Skeletal muscle cell (primary cell): ENCODE measurements at regions not wholly inside any gene's neighbourhood (a gene's known extent, or its start where the extent isn't known, plus 50 kb on each side); places are given as distances from the start of the nearest gene placed in this dataset.
"Not testable (repeated sequence)": the region's sequence is repeated elsewhere in the genome, so short reads cannot be mapped to it uniquely, and the experiment has no call there.

ENCODE experiments used
- DNase-seq: peaks from one replicate; pipeline ENCODE4 v3.0.0-alpha.2; 2010; ENCODE audit warnings: low read depth
- H3K4me3 ChIP-seq: 2 replicates; pipeline ENCODE4 v1.5.1; 2011; ENCODE audit warnings: low read depth, mild to moderate bottlenecking, control low read depth, low read length, moderate library complexity

- no peak for DNase-seq
- no peak overlapping the region for H3K4me3 ChIP-seq
Observed at GRCh38 chr2:215729985-215730620, 283.2 kb downstream of the MREG start.

DNA sequence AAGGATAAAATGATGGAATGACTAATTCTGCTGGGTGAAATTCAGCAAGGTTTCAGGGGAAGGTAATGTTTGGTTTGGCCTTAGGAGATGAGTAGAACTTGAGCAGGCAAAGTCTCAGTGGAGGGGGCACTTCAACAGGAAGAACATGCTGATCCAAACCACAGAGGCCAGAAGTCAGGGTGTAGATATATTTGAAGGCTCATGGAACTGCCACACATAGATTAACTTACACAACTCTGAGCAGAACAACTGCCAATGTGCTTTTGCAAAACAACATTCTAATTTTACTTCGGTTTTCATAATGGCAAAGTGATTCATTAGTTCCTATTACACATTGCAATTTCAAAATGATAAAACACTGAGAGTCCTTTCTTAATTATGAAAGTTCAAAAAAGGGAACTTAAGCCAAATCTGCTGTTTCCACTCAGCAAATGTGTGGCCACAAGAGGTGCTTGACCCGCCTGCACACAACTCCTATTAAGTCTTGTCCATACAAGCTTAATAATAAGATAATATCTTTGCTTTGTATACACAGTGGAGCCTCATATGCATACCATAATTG is 284.8 kb downstream of the MREG start:
- no peak overlapping the region for H3K4me3 ChIP-seq
- DNase-seq, result peak; percentile 99

DNA sequence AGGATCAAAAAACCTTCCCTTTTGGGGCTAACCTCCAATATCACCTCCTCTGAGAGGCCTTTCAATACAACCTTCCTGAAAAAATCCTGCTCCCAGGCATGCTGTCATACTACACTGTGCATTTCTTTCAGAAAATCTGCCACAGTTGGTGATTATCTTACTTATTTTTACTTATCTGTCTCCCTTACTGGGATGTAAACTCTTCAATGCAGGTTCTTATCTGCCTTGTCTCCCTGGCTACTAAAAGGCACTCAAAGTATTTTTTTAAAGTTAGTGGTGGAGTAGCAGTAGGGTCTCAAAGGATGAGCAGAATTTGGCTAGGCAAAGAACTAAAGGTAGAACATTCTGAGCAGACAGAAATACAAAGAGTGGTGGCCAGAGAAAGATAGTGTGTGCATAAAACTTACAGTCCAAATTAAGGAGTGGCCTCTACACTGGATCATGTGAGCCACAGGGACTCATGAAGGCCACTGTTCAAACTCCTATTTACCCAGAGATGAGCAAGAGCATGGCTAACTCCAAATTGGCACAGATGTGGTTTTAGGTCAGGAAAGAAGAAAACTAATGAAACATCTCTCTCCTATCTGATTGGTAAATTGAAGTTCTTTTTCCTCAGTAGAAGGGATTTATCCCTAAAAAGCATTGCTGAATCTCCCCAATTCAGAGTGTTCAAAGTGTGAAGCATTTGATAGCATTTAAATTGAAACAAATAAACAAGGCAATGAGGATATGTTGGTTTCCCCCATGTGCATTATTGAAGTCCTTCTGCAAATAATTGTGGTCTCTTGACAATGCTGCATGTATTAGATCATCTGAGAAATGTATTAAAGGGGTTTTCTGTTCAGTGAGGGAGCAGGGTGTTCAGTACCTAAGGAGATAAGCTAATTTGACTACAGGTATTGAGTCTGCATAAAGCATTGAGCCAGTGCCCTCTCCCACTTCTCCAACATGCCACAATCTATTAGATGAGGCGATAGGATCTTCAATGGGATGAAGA is 285.5 kb downstream of the MREG start:
- DNase-seq, result no peak
- H3K4me3 ChIP-seq, result no peak overlapping the region

DNA sequence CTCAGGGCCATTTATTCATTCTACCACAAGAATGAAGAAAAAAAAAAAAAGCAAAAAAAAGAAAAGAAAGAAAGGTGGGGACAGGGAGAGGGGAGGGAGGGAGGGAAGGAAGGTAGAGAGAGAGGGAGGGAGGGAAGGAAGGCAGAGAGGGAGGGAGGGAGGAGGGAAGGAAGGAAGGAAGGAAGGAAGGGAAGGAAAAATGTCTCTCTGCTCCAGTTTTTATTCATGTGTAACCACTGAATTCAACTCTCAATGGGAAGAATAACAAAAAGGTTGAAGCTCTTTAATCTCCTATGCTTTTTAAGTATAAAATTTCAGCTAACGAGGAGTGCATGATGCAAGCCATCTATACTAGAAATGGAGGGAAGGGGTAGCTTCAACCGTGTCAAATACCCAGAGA is 287.3 kb downstream of the MREG start:
- H3K4me3 ChIP-seq, result no peak overlapping the region
- DNase-seq, result no peak

- no peak for DNase-seq
- H3K4me3 ChIP-seq, result no peak overlapping the region
Observed at GRCh38 chr2:215724146-215724545, 288.3 kb upstream of the FN1 start.

DNA sequence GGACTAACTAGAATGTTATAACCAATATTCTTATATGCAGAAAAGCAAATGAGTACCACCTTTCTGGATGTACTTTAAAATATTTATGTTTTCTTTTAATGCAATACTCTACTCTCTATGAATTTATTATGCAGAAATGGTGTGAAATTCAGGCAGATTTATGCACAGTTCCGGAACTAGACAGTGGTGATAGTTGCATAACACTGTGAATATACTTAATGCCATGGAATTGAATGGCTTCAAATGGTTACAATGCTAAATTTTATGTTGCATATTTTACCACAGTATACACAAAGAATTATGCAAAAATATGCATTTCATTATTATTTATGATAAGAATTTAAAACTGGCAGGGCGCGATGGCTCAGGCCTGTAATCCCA is 287.8 kb upstream of the FN1 start:
- DNase-seq, result no peak

DNA sequence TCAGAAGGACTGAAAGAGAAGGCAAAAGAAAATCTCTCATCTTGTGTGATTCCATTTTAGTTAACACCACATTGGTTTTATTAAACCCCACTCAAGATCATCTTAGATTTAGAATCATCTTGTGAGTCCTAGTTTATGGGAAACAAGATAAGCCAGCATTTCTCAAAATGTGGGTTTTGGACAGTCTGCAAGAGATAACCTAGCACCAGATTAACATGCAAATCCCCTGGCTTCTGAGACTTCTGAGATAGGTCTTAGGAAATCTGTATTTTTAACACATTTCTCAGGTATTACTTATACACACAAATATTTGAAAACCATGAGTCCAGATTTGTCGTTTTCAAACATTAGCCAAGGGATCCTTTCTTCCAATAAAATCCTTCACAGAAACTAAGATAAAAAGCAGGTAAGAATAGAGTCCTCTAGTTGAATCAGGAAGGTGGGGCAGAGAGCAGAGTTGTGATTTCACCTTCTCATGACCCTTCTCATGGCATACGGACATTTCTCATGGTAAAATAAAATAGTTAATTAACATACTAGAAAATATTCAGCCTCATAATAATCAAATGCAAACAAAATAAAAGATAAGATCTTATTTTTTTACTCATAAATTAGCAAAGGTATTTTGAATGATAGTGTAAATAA is 287.2 kb upstream of the FN1 start:
- H3K4me3 ChIP-seq, result no peak overlapping the region
- DNase-seq, result no peak

More for the DNA sequence above, 287.8 kb upstream of the FN1 start:
- H3K4me3 ChIP-seq, result no peak overlapping the region

DNA sequence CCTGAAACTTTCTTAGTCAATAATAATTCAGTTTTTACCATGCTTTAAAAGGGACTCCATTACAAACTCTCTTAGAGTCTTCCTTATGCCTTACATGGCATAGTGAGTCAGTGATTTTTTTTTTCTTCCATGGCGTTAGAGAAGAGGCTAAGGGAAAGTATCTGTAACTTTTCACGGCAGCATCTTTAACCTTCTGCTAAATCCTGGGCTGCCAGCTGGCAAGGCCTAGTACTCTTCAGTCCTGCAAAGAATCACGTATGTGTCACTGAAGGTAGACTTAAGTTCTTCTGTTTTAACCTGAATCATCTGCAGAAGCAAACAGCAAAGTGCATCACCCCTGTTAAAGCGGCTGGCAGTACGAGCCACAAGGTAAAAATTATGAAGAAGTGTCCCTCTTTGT is 286.3 kb upstream of the FN1 start:
- DNase-seq, result no peak
- H3K4me3 ChIP-seq, result no peak overlapping the region

DNA sequence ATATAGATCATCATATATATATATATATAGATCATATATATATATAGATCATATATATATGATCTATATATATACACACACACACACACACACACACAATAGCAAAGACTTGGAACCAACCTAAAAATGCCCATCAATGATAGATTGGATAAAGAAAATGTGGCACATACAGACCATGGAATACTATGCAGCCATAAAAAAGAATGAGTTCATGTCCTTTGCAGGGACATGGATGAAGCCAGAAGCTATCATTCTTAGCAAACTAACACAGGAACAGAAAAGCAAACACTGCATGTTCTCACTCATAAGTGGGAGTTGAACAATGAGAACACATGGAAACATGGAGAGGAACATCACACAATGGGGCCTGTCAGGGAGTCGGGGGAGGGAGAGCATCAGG is 285.6 kb upstream of the FN1 start:
- not testable (repeated sequence) for DNase-seq, H3K4me3 ChIP-seq

GRCh38 chr2:215718890-215719289 is 283.0 kb upstream of the FN1 start:
- no peak for DNase-seq
- H3K4me3 ChIP-seq, result no peak overlapping the region

- no peak overlapping the region for H3K4me3 ChIP-seq
- no peak for DNase-seq
Observed at GRCh38 chr2:215718436-215718835, 282.6 kb upstream of the FN1 start.

DNA sequence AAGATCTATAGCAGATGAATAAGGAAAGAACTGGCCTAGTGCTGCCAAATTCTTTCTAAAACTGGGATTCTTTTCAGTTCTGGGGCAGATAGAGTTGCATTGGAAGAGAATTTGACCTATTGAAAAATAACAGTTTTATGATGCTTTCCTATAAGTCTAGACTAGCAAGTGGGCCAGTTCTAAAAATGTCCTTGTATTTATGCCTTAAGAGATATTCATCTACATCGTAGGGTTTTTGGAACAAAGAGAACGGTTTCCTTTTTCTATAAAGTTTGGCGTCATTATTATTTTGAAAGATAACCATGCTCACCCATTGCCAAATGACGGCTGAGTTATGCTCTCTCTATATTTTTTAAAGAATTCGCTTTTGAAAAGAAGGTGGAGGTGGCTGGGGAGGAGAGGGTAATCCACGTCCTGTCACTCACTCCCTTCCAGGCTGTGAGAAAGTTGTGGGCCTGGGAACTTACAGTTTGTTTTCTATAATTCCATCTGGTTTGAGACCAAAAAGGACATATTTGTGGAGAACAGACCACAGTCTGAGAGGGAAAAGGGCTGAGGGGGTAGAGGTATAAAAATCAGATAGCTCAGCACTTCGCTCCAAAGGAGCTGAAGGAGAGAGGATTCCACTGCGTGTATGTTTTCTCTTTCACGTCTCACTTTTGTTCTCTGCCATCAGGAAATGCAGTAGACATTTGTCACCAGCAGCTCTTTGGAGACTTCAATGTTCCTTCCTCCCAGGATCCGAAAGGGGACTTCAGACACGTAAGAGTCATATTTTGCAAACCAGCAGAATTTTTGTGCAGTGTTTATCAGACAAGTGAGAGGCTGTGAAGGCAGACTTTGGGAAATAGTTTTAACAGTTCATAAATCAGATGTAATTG is 281.9 kb upstream of the FN1 start:
- no peak for DNase-seq
- no peak overlapping the region for H3K4me3 ChIP-seq

DNA sequence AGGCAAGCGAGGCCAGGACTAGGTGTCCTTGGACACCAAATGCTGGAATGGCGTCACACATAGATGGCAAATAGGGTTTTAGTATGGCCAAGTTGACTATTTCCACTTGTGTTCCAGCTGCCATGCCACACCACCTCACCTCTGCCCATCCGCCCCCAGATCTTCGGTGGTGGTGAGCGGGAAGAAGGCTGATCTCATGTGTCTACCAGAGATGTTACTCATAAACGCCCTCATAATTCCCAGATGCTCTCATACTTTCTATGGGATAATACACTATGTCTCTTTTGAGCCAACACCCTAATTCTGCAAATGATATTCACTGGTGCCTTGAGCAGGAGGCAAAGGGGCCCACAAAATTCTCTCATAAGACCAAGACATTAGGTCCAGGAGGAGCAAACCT is 281.1 kb upstream of the FN1 start:
- H3K4me3 ChIP-seq, result no peak overlapping the region
- DNase-seq, result peak; percentile 50

DNA sequence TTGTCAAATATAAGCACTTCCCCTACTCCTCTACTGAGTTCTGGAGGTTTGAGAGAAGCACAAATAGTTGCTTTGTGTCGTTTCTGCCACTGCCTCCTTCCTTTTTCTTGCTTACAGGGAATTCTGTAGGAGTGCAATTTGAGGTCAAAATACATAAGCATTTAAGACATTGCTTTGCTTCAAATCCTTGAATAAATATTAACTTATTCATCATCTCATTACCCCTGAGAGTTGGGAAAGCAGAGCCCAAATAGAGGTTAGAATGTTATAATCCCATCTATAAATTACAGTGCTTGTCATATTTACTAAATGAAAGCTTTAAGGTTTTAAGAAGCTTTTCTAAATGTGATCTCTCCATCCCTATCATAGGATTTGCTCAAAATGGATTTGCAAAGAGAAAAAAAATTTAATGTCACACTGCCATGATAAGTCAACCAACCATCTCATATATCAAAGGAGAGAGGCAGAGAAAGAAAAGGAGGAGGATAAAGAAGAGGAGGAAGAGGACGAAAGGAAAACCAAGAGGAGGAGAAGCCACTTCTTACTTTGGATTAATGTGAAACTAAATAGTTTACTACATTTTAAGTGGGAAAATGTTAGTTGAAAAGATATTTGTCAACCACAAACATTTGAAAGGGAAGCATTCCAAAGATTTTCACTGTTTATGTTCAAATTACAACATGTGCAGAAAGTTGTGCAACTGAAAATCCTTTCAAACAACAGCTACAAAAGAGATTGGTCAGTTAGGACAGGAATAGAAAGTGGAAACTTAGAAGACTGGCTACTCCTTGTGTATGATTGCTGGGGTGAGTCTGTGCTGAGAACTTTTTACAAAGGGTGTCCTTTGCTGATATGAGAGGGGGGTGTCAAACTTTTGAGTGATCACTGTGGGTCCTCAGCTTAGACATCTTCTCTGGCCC is 277.3 kb upstream of the FN1 start:
- peak; percentile 71 for DNase-seq
- H3K4me3 ChIP-seq, result no peak overlapping the region

- H3K4me3 ChIP-seq, result no peak overlapping the region
- no peak for DNase-seq
Observed at GRCh38 chr2:215712219-215712868, 276.5 kb upstream of the FN1 start.

- no peak overlapping the region for H3K4me3 ChIP-seq
- peak; percentile 52 for DNase-seq
Observed at GRCh38 chr2:215711471-215712034, 275.7 kb upstream of the FN1 start.

DNA sequence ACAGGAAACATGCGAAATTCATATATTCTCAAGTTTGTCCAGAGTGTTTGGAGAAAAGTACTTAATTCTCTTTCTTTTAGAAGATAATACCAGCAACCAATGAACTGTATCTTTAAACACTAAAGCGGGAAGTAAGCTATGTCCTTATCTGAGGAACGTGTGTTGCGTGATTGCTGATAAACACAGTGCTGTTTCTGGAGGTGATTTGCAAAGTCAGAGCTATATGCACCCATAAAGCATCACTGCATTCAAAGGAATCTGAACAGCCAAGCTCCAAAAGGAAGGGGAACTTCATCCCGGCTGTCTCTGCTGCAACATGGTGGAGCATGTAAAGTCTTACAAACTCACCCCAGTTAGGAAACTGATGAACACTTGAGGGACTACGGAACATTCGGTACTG is 271.7 kb upstream of the FN1 start:
- H3K4me3 ChIP-seq, result no peak overlapping the region
- DNase-seq, result no peak
